HTR-8/SVneo (cell line): ENCODE measurements at regions not wholly inside any gene's neighbourhood (a gene's known extent, or its start where the extent isn't known, plus 50 kb on each side); places are given as distances from the start of the nearest gene placed in this dataset.

Source experiments
- DNase-seq: peaks from one replicate; pipeline ENCODE4 v3.0.0; 2011; ENCODE audit warnings: low spot score, mixed read lengths; ENCODE audit not compliant: insufficient read length
- FAIRE-seq: peaks from 2 replicates; lab custom pipeline; 2011; peaks lifted over from hg19 to GRCh38; lab: Jason Lieb, UNC

DNA sequence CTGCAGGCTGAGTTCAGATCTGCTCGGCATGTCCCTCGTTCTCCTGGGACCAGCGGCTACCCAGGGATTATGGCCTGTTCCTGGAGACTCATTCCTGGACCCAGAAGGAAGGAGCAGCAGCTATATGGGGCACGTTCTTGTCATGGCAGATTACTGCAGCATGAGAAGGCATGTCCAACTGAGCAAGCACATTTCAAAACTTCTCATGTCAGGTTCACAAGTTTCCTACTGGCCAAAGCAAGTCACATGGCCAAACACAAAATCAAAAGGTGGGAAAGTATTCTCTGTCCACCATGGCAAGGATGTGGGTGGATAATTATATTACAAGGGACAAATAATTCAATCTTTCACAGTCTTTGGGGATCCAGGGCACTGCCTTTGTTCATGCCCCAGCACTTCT lies 71.9 kb upstream of the C15orf39 start:
- FAIRE-seq = no peak

DNA sequence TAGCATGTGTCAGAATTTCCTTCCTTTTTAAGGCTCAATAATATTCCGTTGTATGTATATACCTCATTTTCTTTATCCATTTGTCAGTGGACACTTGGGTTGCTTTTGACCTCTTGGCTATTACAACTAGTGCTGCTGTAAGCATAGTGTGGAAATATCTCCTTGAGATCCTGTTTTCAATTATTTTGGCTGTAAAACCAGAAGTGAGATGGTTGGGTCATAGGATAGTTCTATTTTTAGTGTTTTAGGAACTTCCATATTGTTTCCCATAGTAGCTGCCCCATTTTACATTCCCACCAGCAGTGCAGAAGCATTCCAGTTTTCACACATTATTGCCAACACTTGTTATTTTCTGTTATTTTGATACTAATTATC lies 70.4 kb upstream of the C15orf39 start:
- FAIRE-seq (no peak), DNase-seq (no peak)

More for the DNA sequence above, 71.9 kb upstream of the C15orf39 start:
- no peak for DNase-seq

DNA sequence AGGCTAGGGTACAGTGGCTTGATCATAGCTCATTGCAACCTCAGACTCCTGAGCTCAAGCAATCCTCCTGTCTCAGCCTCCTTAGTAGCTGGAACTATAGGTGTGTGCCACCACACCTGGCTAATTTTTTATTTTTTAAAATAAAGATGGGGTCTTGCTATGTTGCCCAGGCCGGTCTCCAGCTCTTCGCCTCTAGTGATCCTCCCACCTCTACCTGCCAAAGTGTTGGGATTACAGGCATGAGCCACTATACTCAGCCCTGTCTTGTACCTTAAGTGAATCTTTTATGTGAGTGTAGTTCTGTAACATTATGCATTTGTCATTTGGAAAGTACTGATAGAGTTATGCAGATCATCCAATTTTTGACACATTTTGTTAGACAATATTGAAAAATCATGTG lies 66.9 kb upstream of the C15orf39 start:
- FAIRE-seq (no peak), DNase-seq (no peak)

DNA sequence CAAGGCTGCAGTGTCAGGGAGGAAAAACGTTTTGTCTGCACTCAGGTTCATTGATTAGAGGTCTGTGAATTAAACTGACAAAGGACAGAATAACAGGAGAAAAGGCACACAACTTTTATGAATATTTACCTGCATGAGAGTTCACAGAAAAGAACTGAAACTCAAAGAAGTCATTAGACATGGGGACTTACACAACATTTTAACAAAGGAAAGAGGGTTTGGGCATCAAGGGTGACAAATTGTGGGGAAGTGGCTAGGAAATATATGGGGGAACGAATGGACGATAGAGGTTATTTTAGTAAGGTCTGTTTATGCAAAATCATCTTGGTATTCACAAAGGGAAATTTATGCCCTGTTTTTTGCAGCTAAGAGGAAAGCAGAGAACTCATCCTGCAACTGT lies 65.6 kb upstream of the C15orf39 start:
- DNase-seq (no peak), FAIRE-seq (no peak)

DNA sequence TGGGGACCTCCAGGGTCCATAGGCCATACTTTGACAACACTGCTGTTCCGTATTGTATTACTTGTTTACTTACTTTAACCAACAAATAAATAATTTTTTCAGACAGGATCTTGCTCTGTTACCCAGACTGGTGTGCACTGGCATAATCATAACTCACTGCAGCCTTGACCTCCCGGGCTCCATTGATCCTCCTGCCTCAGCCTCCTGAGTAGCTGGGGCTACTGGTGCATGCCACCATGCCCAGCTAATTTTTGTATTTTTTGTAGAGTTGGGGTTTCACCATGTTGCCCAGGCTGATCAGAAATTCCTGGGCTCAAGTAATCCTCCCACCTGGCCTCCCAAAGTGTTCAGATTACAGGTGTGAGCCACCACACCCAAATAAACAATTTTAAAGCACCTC lies 64.9 kb upstream of the C15orf39 start:
- DNase-seq = no peak
- no peak for FAIRE-seq

DNA sequence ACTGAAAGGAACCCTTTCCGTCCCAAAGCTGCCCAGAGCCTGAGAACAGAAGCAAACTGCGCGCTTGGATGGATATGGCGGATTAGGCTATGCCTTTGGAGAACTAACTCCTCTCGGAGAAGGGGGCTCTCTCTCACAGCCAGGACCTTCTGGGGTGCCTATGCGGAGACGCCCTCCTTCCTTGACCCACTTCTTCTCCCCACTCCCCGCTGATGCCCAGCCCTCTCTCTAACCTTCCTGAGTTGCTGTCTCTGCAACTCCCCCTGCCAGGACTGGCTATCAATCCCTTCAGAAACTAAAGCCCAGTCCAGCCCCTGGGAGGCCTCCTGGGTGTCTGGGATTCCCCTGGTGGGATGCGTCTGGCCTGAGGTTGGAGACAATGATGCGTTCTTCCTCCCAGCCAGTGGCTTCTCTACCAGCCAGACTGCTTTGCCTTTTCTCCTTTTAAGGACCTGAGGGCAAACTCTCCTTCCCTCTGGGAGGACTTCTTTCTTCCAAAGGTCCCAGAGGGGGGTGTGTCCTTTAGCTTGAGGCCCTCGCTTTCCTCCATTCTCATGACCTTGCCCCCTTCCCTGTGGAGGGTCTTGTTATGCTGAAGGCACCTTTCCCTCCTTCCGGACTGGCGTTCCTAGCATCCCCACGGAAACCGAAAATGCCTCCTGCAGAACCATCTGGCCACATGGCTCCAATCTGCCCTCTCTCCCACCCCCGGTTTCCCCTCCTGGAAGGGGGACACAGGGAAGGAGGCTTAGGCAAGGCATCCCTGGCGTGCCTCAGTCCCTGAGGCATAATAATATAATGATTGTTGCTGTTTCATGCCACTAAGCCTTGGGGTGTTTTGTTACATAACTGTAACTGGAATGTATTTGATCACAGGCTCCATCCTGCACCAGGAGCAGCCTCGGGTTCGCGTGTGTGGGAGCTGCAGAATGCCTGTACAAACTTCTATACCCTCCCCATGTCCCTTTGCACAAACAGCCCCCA lies 63.4 kb upstream of the C15orf39 start:
- no peak for DNase-seq

DNA sequence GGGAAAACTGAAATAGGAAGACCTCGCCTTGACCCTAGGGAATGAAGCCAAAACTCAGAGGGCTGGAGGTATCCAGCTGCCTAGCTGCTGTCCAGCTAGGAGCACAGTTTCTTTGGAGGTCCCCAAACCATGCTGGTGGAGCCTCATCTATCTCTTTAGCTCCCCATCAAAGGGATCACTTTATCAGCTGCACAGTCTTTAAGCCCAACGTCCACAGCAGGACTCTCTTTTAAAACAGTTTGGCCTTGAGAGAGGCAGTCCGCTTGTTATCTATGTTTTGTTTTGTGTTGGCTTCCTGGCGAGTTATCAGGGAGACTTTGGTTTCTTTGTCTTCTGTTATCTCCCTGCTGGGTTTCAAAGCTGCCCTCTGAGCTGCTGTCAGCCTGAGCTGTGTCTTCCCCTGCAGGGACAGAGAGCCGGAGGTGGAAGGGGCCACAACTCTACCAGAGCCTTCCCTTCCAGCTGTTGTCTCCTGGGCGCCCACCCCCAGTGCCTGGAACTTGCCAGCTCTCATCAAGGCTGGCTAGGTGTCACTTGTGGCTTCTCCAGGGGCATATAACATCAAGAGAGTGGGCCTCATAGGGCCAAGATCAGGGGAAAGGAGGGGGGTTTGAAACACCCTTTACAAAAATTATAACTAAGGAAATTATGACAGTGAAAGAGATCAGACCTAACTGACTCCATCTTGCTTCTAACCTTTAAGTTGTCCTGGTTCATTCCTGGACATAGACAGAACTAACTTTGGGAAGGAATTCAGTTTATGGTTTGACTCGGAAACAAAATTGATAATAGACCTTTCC lies 61.4 kb upstream of the C15orf39 start:
- FAIRE-seq = no peak

More for the DNA sequence above, 63.4 kb upstream of the C15orf39 start:
- FAIRE-seq = no peak

DNA sequence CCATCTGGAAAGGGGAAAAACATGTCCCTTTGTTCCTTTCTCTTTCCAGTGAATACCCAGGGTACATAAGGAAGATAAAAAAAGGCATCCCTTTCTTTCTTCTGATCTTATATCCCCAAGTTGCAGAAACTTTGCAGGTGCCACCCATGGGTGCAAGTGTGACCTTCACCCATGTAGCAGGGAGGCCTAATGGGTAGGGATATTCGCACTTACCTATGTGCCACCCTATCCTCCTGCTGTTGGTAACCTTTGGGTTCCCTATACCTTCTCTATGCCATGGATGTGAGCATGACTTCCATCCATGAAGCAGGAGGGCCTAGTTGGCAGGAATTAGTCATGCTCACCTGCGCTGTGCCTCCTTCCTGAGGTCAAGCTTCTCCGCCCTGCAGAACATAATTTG lies 59.2 kb upstream of the C15orf39 start:
- DNase-seq (no peak), FAIRE-seq (no peak)

More for the DNA sequence above, 61.4 kb upstream of the C15orf39 start:
- DNase-seq = no peak

DNA sequence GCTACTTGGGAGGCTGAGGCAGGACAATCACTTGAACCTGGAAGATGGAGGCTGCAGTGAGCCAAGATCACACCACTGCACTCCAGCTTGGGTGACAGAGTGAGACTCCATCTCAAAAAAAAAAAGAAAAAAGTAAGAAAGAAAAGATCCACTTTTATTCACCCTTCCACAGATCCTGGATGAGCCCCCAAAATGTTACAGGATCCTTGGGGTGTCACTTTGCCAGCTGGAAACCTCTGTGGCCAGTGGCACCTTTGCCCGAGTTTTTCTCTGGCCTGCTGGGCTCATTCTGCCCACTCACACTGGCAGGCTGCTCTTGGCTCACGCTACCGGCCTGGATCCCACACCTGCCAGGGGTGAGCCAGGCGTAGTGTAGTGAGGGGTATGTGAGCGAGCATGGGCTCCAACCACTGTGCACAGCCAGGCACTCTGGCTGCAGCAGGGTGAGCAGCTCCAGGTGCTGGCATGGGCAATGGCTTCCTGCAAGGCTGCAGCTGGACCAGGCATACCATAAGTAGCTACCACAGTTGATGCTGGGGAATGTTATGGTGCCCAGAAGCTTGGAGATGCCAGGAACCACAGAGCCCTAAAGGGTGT lies 57.8 kb upstream of the C15orf39 start:
- FAIRE-seq (no peak), DNase-seq (no peak)

DNA sequence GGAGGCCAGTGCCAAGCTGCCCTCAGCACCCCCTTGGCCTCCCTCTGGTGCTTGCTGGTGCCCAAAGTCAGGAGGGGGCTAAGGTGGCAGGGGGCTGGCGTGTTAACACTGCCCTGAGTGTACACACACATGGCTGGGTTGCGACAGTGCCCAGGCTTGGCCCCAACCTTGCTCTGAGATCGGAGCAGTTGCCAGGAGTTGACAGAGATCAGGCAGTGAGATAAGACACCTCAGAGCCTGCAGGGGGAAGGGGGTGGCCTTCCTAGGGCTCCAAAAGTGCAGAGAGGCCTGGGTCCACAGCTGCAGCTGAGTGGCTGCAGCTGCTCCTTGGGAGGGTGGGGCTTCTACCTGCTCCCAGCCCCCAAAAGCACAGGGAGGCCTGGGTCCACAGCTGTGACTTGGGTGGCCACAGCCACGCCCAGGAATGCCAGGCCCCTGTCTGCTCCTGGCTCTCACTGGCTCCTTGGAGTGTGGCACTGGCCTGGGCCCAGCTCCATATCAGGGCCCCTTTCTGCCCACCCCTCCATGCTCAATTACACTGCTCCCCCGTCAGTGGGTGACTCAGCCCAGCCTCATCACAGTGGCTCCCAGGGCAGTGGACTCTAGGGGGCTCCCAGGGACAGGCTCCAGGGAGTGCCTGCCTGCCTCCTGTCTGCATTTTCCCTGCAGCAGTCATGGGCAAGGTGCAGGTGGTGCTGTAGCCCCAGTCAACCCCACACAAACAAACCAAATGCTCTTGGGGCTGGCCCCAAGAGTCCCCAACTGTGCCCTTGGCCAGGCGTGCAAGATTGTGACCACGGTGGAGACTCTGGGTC lies 56.4 kb upstream of the C15orf39 start:
- no peak for DNase-seq

DNA sequence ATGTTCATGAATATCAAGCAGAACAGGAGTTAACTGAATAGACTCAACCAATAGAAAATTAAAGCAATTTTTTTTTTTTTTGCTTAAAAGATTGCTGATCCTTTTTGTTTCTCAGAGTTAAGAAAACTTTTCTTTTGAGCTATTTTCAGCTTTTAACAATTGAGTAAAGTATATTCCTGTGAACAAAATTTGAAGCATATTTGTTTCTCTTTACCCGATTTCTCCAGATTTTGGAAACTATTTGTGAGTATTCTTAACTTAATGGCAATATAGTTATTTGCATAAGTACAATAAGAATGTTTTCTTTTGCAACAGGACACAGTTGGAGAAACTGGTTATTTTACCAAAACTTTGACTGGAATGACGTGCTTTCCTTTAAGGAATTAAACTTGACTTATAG lies 53.4 kb upstream of the C15orf39 start:
- FAIRE-seq (no peak), DNase-seq (no peak)

More for the DNA sequence above, 56.4 kb upstream of the C15orf39 start:
- FAIRE-seq = no peak

DNA sequence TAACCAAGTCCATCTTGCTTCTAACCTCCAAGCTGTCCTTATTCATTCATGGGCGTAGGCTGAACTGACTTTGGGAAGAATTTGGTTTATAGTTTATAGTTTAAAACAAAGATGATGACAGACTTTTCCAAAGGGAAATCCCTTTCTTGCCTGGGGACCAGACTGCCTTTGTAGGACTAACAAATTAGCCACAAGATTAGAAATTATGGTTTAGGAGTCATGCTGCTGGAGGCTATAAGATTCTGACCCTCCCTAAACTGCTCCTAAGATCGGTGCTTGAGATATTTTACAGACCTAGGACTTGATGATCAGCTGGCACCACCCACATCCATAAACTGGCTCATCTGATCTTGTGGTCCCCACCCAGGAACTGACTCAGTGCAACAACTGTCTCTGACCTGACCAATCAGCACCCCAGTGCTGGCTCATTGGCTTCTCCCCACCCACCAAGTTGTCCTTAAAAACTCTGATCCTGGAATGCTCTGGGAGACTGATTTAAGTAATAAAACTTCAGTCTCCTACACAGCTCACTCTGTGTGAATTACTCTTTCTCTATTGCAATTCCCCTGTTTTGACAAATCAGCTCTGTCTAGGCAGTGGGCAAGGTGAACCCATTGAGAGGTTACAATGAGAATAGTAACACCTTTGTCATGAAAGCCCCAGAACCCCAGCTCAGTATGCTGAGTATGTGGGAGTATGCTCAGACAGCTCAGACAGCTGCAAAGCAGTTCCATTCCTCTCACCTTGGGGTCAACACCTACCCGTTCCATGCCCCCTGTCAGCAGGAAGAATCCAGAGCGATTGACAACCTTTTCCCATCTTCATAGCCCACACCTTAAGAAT lies 51.6 kb upstream of the C15orf39 start:
- FAIRE-seq (no peak), DNase-seq (no peak)

DNA sequence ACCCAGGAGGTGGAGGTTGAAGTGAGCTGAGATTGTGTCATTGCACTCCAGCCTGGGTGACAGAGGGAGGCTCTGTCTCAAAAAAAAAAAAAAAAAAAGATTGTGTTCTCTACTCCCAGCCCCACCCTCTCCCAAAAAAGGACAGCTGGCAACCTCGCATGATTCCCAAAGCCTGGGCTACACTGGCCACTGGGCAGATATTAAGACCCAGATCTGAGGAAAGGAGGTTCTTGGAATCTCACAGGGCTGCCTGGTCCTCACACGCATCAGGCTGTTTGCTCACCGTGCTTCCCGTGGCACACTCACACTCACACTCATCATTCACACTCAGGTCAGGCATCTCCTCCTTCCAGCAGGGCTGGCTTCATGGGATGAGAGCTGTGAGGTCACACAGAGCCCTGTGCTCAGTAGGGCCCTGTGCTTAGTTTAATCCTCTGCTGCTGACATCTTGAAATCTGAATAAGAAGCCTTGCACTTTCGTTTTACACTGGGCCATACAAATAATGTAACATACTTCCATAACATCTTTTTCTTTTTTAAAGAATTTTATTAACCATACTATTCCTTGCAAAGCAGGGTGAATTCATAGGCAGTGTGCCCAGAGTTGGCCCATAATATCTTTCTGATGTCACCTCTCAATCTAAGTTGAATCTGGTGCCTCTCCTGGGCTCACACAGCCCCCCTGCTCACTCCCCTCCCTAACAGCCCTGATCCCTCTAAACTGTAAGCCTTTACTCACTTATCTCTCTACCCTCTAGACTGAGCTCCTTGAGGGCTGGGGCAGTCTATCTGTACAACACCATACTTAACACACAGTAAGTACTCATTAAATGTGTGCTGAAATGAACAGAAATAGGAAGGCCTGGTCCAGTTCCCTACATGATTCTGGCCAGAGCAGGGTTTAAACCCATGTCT lies 50.2 kb upstream of the C15orf39 start:
- no peak for DNase-seq
- no peak for FAIRE-seq
